HG03196 (cell line): ENCODE measurements at regions not wholly inside any gene's neighbourhood (a gene's known extent, or its start where the extent isn't known, plus 50 kb on each side); places are given as distances from the start of the nearest gene placed in this dataset.
"Not testable (repeated sequence)": the region's sequence is repeated elsewhere in the genome, so short reads cannot be mapped to it uniquely, and the experiment has no call there.

ENCODE experiments used
- ATAC-seq: cut with Tn5 transposase; IDR thresholded peaks from one replicate; pipeline ENCODE4 v1.9.1; 2021; ENCODE audit not compliant: unreplicated experiment

GRCh38 chr15:21024235-21024987 is 158.3 kb upstream of the POTEB2 start:
- ATAC-seq: not testable (repeated sequence)

DNA sequence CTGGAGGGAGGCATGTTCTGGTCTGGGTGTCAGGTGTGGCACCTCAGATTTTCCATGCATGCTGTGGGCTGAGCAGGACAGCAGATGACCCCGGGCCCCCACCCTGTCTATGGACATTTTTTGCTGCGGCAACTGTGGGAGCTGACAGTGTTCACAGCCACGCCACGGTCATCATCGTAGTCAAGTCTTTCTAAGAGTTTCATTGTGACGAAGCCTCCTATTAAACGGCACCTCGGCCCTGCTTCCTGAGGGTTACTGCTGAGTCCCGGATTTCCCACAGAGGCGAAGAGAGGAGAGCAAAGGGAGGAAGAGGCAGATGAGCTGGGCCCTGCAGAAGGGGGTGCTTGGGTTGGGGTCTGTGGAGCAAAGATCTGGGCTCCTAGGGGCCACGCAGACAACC is 152.1 kb upstream of the POTEB2 start:
- not testable (repeated sequence) for ATAC-seq

DNA sequence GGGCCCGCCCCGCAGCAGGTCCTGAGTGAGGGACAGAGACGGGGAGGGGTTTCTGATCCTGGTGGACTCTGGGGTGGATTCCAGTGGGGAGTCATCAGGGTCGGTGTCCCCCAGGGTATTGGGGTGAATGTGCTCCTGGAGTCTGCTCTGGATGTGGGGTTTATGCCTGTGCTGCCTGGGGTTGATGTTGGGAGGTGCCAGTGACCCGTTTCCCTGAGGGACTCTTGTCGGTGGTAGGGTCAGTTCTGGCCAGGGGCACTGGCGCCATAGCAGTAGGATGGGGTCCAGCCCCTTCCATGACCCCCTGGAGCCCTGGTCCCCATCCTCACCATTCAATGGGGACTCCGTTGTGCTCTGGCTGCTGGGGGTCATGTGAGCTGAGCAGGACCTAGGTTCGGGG is 151.2 kb upstream of the POTEB2 start:
- not testable (repeated sequence) for ATAC-seq

DNA sequence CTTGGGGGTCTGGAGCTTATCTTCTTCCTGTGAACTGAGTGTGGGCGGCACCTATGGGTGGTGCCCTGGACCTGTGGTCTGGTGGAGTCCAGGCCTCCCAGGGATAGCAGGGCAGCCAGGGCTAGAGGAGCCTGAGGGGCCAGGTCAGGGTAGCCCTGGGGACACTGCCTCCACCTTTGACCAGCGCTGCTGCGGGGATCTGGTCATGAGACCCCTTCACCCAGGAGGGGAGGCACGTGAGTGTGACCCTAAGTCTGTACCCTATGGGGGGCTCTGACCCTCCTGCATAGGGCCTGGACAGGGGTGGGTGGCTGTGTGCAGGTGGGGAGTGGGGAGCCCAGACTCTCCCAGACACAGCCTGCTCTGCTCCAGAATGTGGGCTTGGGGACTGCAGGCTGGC is 150.5 kb upstream of the POTEB2 start:
- ATAC-seq: not testable (repeated sequence)

- not testable (repeated sequence) for ATAC-seq
Measured at GRCh38 chr15:21015171-21015570, 149.1 kb upstream of the POTEB2 start.

DNA sequence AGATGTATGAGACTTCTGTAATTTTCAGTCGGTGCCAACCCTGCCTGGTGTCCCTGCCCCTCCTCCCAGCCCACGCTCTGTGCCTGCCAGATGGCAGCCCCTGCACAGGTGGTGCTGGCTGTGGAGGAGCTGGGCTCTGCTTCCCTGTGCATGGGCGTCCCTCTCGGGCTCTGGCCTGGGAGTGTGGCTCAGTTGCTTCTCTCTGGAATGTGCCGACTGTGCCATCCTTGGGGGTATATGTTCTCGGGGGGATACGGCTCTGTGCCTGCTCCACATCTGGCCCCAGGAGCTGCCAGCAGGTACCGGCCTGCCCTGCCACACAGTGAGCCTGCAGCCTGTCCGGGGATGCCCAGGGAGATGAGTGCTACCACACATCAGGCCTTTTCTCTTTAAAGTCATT is 147.2 kb upstream of the POTEB2 start:
- not testable (repeated sequence) for ATAC-seq

DNA sequence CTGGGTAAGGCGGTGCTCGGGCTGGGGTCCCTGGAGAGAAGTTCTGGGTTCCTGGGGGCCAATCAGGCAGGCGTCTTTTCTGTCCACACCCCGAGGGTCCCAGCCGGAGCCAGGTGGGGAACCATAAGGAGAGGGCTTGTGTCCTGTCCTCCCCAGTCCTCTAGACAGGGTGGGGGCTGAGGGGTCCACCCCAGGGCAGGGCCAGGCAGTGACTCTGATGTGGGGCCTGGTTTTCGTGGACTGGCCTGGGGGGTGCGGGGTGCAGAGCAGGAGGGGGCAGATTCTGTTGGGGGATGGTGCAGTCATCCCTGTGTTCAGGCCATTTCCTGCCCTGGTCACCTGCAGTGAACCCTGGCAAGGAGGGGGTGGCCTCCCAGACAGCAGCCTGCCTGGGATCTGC is 143.5 kb upstream of the POTEB2 start:
- not testable (repeated sequence) for ATAC-seq

- not testable (repeated sequence) for ATAC-seq
Measured at GRCh38 chr15:21003459-21003858, 137.3 kb upstream of the POTEB2 start.

DNA sequence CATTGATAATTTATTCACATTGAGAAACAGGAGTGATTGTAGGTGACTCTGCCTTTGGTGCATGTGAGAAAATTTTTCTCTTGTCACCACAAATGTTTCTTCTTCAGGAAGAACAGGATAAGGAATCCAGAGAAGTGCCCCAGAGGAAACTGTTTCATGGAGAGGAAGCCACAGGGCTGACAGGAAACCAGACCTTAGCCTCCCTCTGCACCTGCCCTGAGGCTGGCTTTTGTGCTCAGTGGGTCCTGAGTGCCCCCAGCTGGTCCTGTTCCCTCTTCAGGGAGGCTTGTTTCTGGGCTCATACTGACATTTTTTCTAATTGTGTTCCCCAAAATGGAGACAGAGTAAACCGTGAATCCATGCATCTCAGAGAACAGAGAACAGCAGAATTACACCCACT is 135.8 kb upstream of the POTEB2 start:
- not testable (repeated sequence) for ATAC-seq

GRCh38 chr15:20991691-20992090 is 125.6 kb upstream of the POTEB2 start:
- ATAC-seq: not testable (repeated sequence)

- not testable (repeated sequence) for ATAC-seq
Measured at GRCh38 chr15:20991253-20991652, 125.1 kb upstream of the POTEB2 start.

DNA sequence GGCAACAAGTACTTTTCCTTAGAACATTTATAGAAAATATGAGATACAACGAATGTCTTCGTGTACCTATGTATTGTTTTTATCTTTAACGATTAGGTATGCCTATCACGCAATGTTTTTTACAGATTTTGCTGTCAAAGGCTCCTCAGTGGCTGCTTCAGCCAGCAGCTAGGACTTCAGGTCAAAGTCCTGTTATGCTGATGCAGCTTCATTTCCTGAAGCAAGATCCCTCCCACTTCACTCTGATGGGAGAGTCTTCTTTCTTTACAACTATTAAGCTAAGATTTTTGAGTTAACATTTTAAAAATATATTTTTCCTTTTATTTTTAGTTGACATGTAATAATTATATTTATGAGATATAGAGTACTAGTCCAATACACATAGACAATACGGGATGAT is 120.7 kb upstream of the POTEB2 start:
- ATAC-seq: not testable (repeated sequence)

DNA sequence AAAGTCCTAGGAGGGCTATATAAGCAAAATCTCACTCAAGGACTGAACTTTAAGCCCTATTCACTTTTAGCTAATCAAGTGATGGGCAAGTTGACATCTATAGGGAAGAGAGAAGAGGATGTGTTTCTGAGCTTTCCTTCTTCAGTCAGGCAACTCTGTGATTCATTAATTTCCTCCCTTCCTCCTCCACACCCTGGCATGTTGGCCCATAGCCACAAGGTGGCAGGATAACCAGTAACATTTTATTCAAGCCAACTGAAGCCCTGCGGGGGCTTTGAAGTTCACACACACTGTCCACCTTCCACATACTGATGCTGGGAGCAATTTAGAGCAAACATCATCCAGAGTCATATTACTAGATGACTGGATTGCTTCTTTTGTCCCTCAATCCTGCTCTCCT is 111.9 kb upstream of the POTEB2 start:
- peak; percentile 82 for ATAC-seq

DNA sequence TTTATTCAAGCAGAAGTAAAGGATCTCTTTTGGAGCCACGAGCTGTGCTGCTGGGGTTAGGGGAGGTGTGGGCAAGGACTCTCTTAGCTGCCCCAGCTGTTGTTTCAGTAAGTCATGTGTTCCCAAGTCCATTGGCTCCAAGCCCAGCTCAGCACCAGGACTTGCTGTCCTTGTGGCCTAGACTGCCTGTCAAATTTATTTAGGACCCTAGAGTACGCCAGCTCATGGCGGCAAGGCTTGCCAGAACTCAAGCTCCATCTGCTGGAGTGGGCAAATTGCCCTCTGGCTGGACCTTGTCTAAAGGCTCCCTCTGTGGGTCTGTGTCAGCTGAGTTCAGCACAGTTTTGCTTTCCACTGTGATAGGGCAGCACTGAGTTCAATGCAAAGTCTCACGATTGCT is 106.6 kb upstream of the POTEB2 start:
- not testable (repeated sequence) for ATAC-seq

DNA sequence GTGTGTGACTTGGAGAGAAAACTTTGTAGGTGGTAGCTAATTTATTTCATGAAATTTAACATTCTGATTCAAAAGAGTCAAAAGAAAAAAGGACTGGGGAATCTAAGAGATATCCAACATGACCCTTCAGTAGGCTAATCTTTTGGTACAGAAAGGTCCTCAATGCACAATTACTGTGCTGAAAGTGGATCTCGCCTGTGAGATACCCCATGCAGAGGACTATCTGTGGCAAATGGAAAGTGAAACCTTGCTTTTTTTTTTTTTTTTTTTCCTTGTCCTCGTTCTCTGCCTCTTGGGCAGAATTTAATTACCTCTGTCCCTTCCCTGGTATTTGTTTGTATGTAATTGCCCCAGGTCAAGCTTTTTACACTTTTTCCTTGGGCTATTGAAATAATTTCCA is 93.2 kb upstream of the POTEB2 start:
- not testable (repeated sequence) for ATAC-seq

DNA sequence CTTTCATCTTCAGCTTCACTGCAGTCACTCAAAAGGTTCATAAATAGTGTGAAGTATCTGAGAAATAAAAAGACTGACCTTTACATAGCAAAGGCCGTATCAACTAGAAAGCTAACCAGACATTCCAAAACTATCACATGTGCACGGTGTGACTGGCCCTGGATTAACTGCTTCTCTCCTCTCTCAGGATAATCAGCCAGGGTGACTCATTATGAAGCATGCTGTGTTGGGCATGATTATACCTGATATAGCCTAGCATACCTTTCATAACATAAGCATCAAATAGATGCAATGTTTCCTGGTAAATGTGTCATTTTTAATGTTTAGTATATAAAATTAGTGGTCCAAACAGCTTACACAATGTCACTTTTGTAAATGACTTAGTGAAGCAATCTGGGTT is 63.2 kb upstream of the POTEB2 start:
- ATAC-seq: not testable (repeated sequence)
